NB4 (cell line): ENCODE measurements at regions not wholly inside any gene's neighbourhood (a gene's known extent, or its start where the extent isn't known, plus 50 kb on each side); places are given as distances from the start of the nearest gene placed in this dataset.

ENCODE experiments used
- DNase-seq: peaks from one replicate; pipeline ENCODE4 v3.0.0; 2010; ENCODE audit warnings: low read depth
- H3K4me3 ChIP-seq: one replicate; pipeline ENCODE4 v1.5.1; 2011; ENCODE audit warnings: mild to moderate bottlenecking, low read depth, low read length, moderate library complexity
- CTCF ChIP-seq: IDR thresholded peaks from one replicate; pipeline ENCODE4 v1.5.1; 2012; ENCODE audit warnings: low read depth, low read length
- MAX ChIP-seq: IDR thresholded peaks from 2 replicates; pipeline ENCODE4 v1.6.1; 2011; ENCODE audit warnings: low read depth, low read length
- MYC ChIP-seq: IDR thresholded peaks from 2 replicates; pipeline ENCODE4 v1.6.1; 2011; ENCODE audit warnings: low read depth, low read length
- POLR2A ChIP-seq: IDR thresholded peaks from 2 replicates; pipeline ENCODE4 v1.6.1; 2011; ENCODE audit warnings: mild to moderate bottlenecking; ENCODE audit not compliant: insufficient read length; ENCODE audit errors: extremely low read depth

DNA sequence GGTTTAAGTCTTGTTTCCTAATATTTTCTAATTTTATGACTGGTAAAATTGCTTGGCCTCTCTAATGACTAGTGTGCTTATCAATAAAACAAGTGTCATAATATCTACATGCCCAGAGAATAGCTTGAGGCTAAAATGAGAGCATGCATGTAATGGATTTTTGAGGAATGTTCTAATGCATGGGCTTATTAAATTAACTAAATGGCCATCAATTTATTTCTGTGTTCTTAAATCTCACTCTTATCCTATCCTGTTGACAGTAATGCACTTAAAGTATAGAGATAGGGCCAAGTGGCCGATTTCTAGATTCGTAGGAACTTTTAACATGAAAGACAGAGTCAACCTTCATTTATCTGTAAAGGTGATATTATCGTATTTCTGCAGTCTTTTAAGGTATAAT lies 252.4 kb upstream of the COL3A1 start:
- TF ChIP-seq MYC, result no peak
- TF ChIP-seq POLR2A, result no peak
- no peak for TF ChIP-seq MAX
- TF ChIP-seq CTCF, result no peak
- H3K4me3 ChIP-seq, result no peak overlapping the region
- no peak for DNase-seq

- TF ChIP-seq MAX, result no peak
- TF ChIP-seq MYC, result no peak
- no peak for TF ChIP-seq POLR2A
- TF ChIP-seq CTCF, result no peak
- DNase-seq, result no peak
- no peak overlapping the region for H3K4me3 ChIP-seq
Observed at GRCh38 chr2:188725746-188726360, 248.3 kb upstream of the COL3A1 start.

DNA sequence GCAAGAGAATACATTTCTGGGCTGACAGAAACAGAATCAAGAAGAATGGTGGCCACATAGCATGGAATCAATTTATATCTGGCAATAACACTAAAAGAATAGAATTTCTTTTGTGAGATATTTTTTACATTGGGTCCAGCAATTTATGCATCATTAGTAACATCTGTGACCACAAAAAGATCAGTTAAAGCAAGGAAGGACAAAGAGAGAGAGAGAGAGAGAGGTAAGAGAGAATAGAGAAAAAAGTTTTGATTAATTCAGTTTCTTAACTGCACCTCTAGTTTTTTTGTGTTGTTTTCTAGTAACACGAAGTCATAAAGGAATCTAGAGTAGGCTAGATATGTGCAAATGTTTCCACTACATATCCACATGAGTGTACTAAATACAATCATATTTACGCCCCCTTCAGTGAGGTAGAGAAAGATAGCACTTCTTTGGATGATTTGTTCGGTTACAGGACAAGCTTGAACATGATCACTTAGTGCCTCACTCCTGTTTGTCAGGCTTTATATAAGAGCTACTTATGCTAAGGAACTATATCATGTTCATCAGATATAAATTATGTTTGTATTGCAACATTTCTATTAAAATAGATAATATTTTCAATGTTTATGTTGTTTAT lies 247.4 kb upstream of the COL3A1 start:
- H3K4me3 ChIP-seq, result no peak overlapping the region
- TF ChIP-seq CTCF, result no peak
- DNase-seq, result no peak

- no peak for TF ChIP-seq CTCF
- TF ChIP-seq MYC, result no peak
- no peak for TF ChIP-seq POLR2A
- no peak for TF ChIP-seq MAX
- DNase-seq, result no peak
- H3K4me3 ChIP-seq, result no peak overlapping the region
Observed at GRCh38 chr2:188727846-188728245, 246.3 kb upstream of the COL3A1 start.

- H3K4me3 ChIP-seq, result no peak overlapping the region
- TF ChIP-seq MYC (no peak), MAX (no peak), CTCF (no peak), POLR2A (no peak)
- no peak for DNase-seq
Observed at GRCh38 chr2:188734691-188735090, 239.5 kb upstream of the COL3A1 start.

- TF ChIP-seq CTCF (no peak), MAX (no peak), POLR2A (no peak), MYC (no peak)
- DNase-seq, result no peak
- H3K4me3 ChIP-seq, result no peak overlapping the region
Observed at GRCh38 chr2:188746727-188747126, 227.4 kb upstream of the COL3A1 start.
